Transverse colon (tissue), 4 donors: ENCODE measurements at regions not wholly inside any gene's neighbourhood (a gene's known extent, or its start where the extent isn't known, plus 50 kb on each side); places are given as distances from the start of the nearest gene placed in this dataset.

Source experiments
- CTCF ChIP-seq, 5 experiments: fragments of 200-600 bp in 3 of 5; fragments of 450-650 bp in 2 of 5; sonication (generic) in 3 of 5; IDR thresholded peaks; 1 replicate in 2 of 5; 2 replicates in 3 of 5; pipeline ENCODE4 v1.5.1; 2016 to 2017; ENCODE audit warnings: antibody characterized with exemption in 5 of 5, inconsistent platforms in 3 of 5, mild to moderate bottlenecking in 2 of 5, moderate library complexity in 1 of 5
- POLR2A ChIP-seq: fragments of 450-650 bp; IDR thresholded peaks from one replicate; pipeline ENCODE4 v1.6.1; 2016; ENCODE audit warnings: antibody characterized with exemption, mild to moderate bottlenecking, moderate library complexity
- POLR2AphosphoS5 ChIP-seq, 3 donors: sonication (generic); formaldehyde crosslinking; IDR thresholded peaks; one replicate each; pipeline ENCODE4 v1.6.1; 2016; ENCODE audit warnings: antibody characterized with exemption in 3 of 3

GRCh38 chr9:116039312-116039711 lies 114.3 kb upstream of the PAPPA start:
- no peak for TF ChIP-seq CTCF (IDR thresholded peaks at IDR 0.05)
- no peak for TF ChIP-seq POLR2AphosphoS5 (IDR thresholded peaks at IDR 0.05)
- TF ChIP-seq POLR2A: no peak
